ENCODE measurements at regions not wholly inside any gene's neighbourhood (a gene's known extent, or its start where the extent isn't known, plus 50 kb on each side); places are given as distances from the start of the nearest gene placed in this dataset.

GRCh38 chr2:53498210-53498609 is 269.4 kb upstream of the CHAC2 start:
- ChIA-PET POLR2A (no interaction called here), CTCF (no interaction called here)
- Histone ChIP-seq H3K9me3 (ENCODE audit: control insufficient read depth, insufficient read depth, low read depth, low read length) (no peaks in the 10 kb centered on the region), H3K27ac (ENCODE audit: extremely low read depth, low read depth, low read length) (no peak overlapping the region), H3K4me1 (ENCODE audit: control insufficient read depth, insufficient read depth, low read length) (no peaks in the 10 kb centered on the region), H3K4me3 (ENCODE audit: low read depth, low read length) (no peak overlapping the region), H3K36me3 (ENCODE audit: control insufficient read depth in 2 of 2, insufficient read depth in 1 of 2, low read length in 2 of 2) (no peaks in the 10 kb centered on the region)
- TF ChIP-seq ZBTB20 (tag by site-specific recombination; IDR thresholded peaks at IDR 0.05) (peak; percentile 82), ZNF362 (tag by site-specific recombination; IDR thresholded peaks at IDR 0.05) (no peak)

GRCh38 chr2:53497020-53497419 is 270.6 kb upstream of the CHAC2 start:
- Histone ChIP-seq H3K4me1 (ENCODE audit: control insufficient read depth, insufficient read depth, low read length) (no peaks in the 10 kb centered on the region), H3K27ac (ENCODE audit: extremely low read depth, low read depth, low read length) (no peak overlapping the region), H3K4me3 (ENCODE audit: low read depth, low read length) (no peak overlapping the region), H3K36me3 (ENCODE audit: control insufficient read depth in 2 of 2, insufficient read depth in 1 of 2, low read length in 2 of 2) (no peaks in the 10 kb centered on the region), H3K9me3 (ENCODE audit: control insufficient read depth, insufficient read depth, low read depth, low read length) (no peaks in the 10 kb centered on the region)
- POLR2A ChIA-PET, result no interaction called here
- TF ChIP-seq ZFP41 (tag by site-specific recombination; IDR thresholded peaks at IDR 0.05; ENCODE audit: borderline replicate concordance), result no peak
- TF ChIP-seq BCL11A (tag by site-specific recombination; IDR thresholded peaks at IDR 0.05; ENCODE audit: low read depth), result no peak
- no peak for TF ChIP-seq ZNF221 (tag by site-specific recombination; IDR thresholded peaks at IDR 0.05; ENCODE audit: borderline replicate concordance)
- no peak for TF ChIP-seq ZNF362 (tag by site-specific recombination; IDR thresholded peaks at IDR 0.05)
- no peak for TF ChIP-seq ZBTB44 (tag by site-specific recombination; IDR thresholded peaks at IDR 0.05)
- TF ChIP-seq ZNF10 (tag by site-specific recombination; IDR thresholded peaks at IDR 0.05), result no peak
- no peak for TF ChIP-seq ZFHX2 (tag by site-specific recombination; conservative IDR thresholded peaks at IDR 0.05)
- no peak for TF ChIP-seq ZNF280C (tag by site-specific recombination; IDR thresholded peaks at IDR 0.05)
- no peak for TF ChIP-seq ZNF830 (tag by site-specific recombination; IDR thresholded peaks at IDR 0.05; ENCODE audit: low read depth)
- no peak for TF ChIP-seq ZNF19 (tag by site-specific recombination; IDR thresholded peaks at IDR 0.05; ENCODE audit: low read depth)
- no peak for TF ChIP-seq IKZF3 (tag by site-specific recombination; IDR thresholded peaks at IDR 0.05)
- TF ChIP-seq ZBTB26 (tag by site-specific recombination; optimal IDR thresholded peaks at IDR 0.05), result no peak
- no peak for TF ChIP-seq ZNF280D (tag by site-specific recombination; IDR thresholded peaks at IDR 0.05)
- TF ChIP-seq ZBTB49 (tag by site-specific recombination; IDR thresholded peaks at IDR 0.05; ENCODE audit: low read depth), result no peak
- CTCF ChIA-PET, result no interaction called here
